Natural killer cell (primary cell): ENCODE measurements at regions not wholly inside any gene's neighbourhood (a gene's known extent, or its start where the extent isn't known, plus 50 kb on each side); places are given as distances from the start of the nearest gene placed in this dataset.
A peak's percentile ranks its signal among the peaks of the same experiment; 100 is the strongest.

Source experiments
- ATAC-seq, 3 donors: fragments of 150-1000 bp in 2 of 3; fragments of 200-7000 bp in 1 of 3; cut with Tn5 transposase; 1 replicate in 1 of 3; 2 replicates in 2 of 3; pipeline ENCODE4 v1.10.0; 2021; ENCODE audit warnings: mild to moderate bottlenecking in 2 of 3, moderate library complexity in 2 of 3
- DNase-seq, 2 donors: peaks; one replicate each; pipeline versions ENCODE4 v3.0.0 to v3.0.0-alpha.2; 2013 to 2021; ENCODE audit warnings: mixed read lengths in 1 of 2
- H3K27ac ChIP-seq: one replicate; pipeline ENCODE4 v1.5.1; 2013; ENCODE audit warnings: mild to moderate bottlenecking, low read length
- H3K27me3 ChIP-seq: one replicate; pipeline ENCODE4 v1.6.1; 2013; ENCODE audit warnings: low read length; ENCODE audit not compliant: control insufficient read depth, insufficient read depth
- H3K36me3 ChIP-seq: one replicate; pipeline ENCODE4 v1.6.1; 2013; ENCODE audit warnings: low read length; ENCODE audit not compliant: control insufficient read depth, insufficient read depth
- H3K4me1 ChIP-seq: one replicate; pipeline ENCODE4 v1.6.1; 2013; ENCODE audit warnings: low read length; ENCODE audit not compliant: control insufficient read depth, insufficient read depth
- H3K4me3 ChIP-seq: one replicate; pipeline ENCODE4 v1.5.1; 2013; ENCODE audit warnings: low read length
- H3K9me3 ChIP-seq: one replicate; pipeline ENCODE4 v1.6.1; 2013; ENCODE audit warnings: low read length; ENCODE audit not compliant: control insufficient read depth, insufficient read depth
- H3K27ac Mint-ChIP-seq, 2 donors: one replicate each; pipeline ENCODE4 v1.8.0; 2022; ENCODE audit warnings: mild to moderate bottlenecking in 2 of 2, mixed read lengths in 2 of 2, moderate library complexity in 1 of 2
- H3K27me3 Mint-ChIP-seq, 2 donors: one replicate each; pipeline ENCODE4 v1.8.0; 2022; ENCODE audit warnings: low read depth in 2 of 2, mixed read lengths in 2 of 2
- H3K36me3 Mint-ChIP-seq: one replicate; pipeline ENCODE4 v1.8.0; 2022; ENCODE audit warnings: mixed read lengths
- H3K4me1 Mint-ChIP-seq, 2 donors: one replicate each; pipeline ENCODE4 v1.8.0; 2022; ENCODE audit warnings: mixed read lengths in 2 of 2
- H3K4me3 Mint-ChIP-seq: one replicate; pipeline ENCODE4 v1.8.0; 2022; ENCODE audit warnings: mild to moderate bottlenecking, moderate library complexity, mixed read lengths
- H3K9me3 Mint-ChIP-seq, 2 donors: one replicate each; pipeline ENCODE4 v1.8.0; 2022; ENCODE audit warnings: mixed read lengths in 2 of 2
- CTCF ChIP-seq: fragments of 200-600 bp; IDR thresholded peaks from one replicate; pipeline ENCODE4 v1.8.0; 2022; ENCODE audit warnings: antibody characterized with exemption
- WGBS: methylation state at CpG from one replicate; pipeline ENCODE4 v1.1.7; 2013; ENCODE audit warnings: missing lambda C conversion rate; ENCODE audit not compliant: insufficient coverage; 5-methylcytosine and 5-hydroxymethylcytosine counted together
- intact Hi-C: fragments of 100-400 bp; cut with micrococcal nuclease; formaldehyde crosslinking; loops from one replicate; pipeline ENCODE4 v1.14.2; 2022

GRCh38 chr7:18400726-18401125 lies 94.8 kb upstream of the HDAC9 start:
- 87% methylated on average over 3 of the region's 3 CpGs for WGBS
- peaks cover 4% of the 10 kb centered on the region for H3K4me1 ChIP-seq
- H3K27ac ChIP-seq, result no peak overlapping the region
- intact Hi-C loops, result no loop called here
- H3K9me3 Mint-ChIP-seq, result no peaks in the 10 kb centered on the region
- no peak overlapping the region for H3K4me3 Mint-ChIP-seq
- H3K4me1 Mint-ChIP-seq, result peaks cover 16 to 23% of the 10 kb centered on the region in 2 donors
- ATAC-seq, result no peak
- no peaks in the 10 kb centered on the region for H3K27me3 Mint-ChIP-seq
- no peak overlapping the region for H3K27ac Mint-ChIP-seq
- no peak for TF ChIP-seq CTCF
- H3K36me3 Mint-ChIP-seq, result no peaks in the 10 kb centered on the region
- no peaks in the 10 kb centered on the region for H3K27me3 ChIP-seq
- no peaks in the 10 kb centered on the region for H3K36me3 ChIP-seq
- no peak overlapping the region for H3K4me3 ChIP-seq
- DNase-seq, result no peak
- H3K9me3 ChIP-seq, result no peaks in the 10 kb centered on the region

GRCh38 chr7:18401757-18402156 lies 93.8 kb upstream of the HDAC9 start:
- no peak for TF ChIP-seq CTCF
- 24% methylated on average over 1 of the region's 1 CpG for WGBS
- intact Hi-C loops, result no loop called here
- Histone ChIP-seq H3K4me3 (no peak overlapping the region), H3K36me3 (no peaks in the 10 kb centered on the region), H3K27me3 (no peaks in the 10 kb centered on the region), H3K27ac (no peak overlapping the region), H3K4me1 (peaks cover 5% of the 10 kb centered on the region), H3K9me3 (no peaks in the 10 kb centered on the region)
- Mint-ChIP-seq H3K9me3 (no peaks in the 10 kb centered on the region), H3K27me3 (no peaks in the 10 kb centered on the region), H3K4me3 (no peak overlapping the region), H3K36me3 (no peaks in the 10 kb centered on the region), H3K4me1 (peaks cover 17 to 25% of the 10 kb centered on the region in 2 donors), H3K27ac (no peak overlapping the region)
- DNase-seq, result no peak
- no peak for ATAC-seq

- H3K4me3 ChIP-seq, result no peak overlapping the region
Observed at GRCh38 chr7:18402488-18403183, 92.9 kb upstream of the HDAC9 start.

More at GRCh38 chr7:18402488-18403183, 92.9 kb upstream of the HDAC9 start:
- H3K27me3 Mint-ChIP-seq, result no peaks in the 10 kb centered on the region
- 40% methylated on average over 5 of the region's 5 CpGs for WGBS
- no peak overlapping the region for H3K4me3 Mint-ChIP-seq
- no peak overlapping the region for H3K27ac Mint-ChIP-seq
- Histone ChIP-seq H3K9me3 (no peaks in the 10 kb centered on the region), H3K4me1 (peaks cover 5% of the 10 kb centered on the region), H3K27me3 (no peaks in the 10 kb centered on the region), H3K36me3 (no peaks in the 10 kb centered on the region), H3K27ac (no peak overlapping the region)
- H3K36me3 Mint-ChIP-seq, result no peaks in the 10 kb centered on the region
- TF ChIP-seq CTCF, result no peak
- ATAC-seq, result peak; percentile 57 to 87 (median 58)
- no peaks in the 10 kb centered on the region for H3K9me3 Mint-ChIP-seq
- intact Hi-C loops, result no loop called here
- peaks cover 17 to 25% of the 10 kb centered on the region in 2 donors for H3K4me1 Mint-ChIP-seq
- no peak for DNase-seq
